ENCODE measurements at regions not wholly inside any gene's neighbourhood (a gene's known extent, or its start where the extent isn't known, plus 50 kb on each side); places are given as distances from the start of the nearest gene placed in this dataset.

- peak overlapping the region; percentile 54 for H3K27ac ChIP-seq
- CTCF ChIA-PET = no interaction called here
- POLR2A ChIA-PET (ENCODE audit: low non-redundant PET) = no interaction called here
- no peak for TF ChIP-seq CTCF (conservative IDR thresholded peaks at IDR 0.05; ENCODE audit: low read depth)
- no peak for DNase-seq (ENCODE audit: low spot score)
These were observed 128.7 kb downstream of the CRYAA start for GRCh38 chr21:43297391-43297981.

- POLR2A ChIA-PET (ENCODE audit: low non-redundant PET) = no interaction called here
- CTCF ChIA-PET = interaction anchor here (0.7 kb wide), 1 partner anchor 1773 kb away, joined by 4 read pairs; no protein-coding TSS in a partner anchor
These were observed 126.5 kb downstream of the CRYAA start for GRCh38 chr21:43295066-43295958.

DNA sequence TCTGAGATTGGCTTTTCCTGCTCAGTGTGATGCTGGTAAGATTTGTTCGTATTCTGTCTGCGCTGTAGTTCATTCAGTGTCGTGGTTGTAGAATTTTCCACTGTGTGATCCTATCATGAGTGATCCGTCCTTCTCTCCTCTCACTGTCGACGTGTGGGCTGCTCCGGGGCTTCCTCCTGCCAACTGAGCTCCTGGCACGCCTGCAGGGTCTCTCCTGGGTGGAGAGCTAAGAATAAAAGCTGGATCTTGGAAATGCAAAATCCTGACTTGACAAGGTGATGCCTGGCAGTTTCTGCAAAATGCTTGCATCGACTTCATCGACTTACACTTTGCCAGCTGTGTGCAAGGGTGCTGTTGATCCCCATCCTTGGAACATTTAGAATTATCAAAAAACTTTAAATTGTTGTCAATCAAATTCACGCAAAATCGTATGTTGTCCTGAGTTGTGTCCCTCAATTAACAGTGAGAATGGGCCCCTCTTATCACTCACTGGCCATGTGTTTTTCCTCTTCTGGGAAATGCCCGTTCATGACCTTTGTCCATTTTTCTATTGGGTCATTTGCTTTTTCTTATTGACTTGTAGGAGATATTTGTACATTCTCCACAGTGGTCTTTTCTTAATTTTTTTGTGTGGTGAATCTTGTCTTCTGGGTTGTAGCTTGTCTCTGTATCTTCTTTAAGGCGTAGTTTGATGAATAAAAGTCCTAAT, 125.5 kb downstream of the CRYAA start:
- DNase-seq (ENCODE audit: low spot score) = no peak
- no peak for TF ChIP-seq CTCF (conservative IDR thresholded peaks at IDR 0.05; ENCODE audit: low read depth)
- H3K27ac ChIP-seq = no peak overlapping the region
- CTCF ChIA-PET = interaction anchor here (0.7 kb wide), 1 partner anchor 1772 kb away, joined by 4 read pairs; no protein-coding TSS in a partner anchor
- POLR2A ChIA-PET (ENCODE audit: low non-redundant PET) = no interaction called here

More at GRCh38 chr21:43295066-43295958, 126.5 kb downstream of the CRYAA start:
- no peak overlapping the region for H3K27ac ChIP-seq
- no peak for DNase-seq (ENCODE audit: low spot score)
- TF ChIP-seq CTCF (conservative IDR thresholded peaks at IDR 0.05; ENCODE audit: low read depth) = no peak

DNA sequence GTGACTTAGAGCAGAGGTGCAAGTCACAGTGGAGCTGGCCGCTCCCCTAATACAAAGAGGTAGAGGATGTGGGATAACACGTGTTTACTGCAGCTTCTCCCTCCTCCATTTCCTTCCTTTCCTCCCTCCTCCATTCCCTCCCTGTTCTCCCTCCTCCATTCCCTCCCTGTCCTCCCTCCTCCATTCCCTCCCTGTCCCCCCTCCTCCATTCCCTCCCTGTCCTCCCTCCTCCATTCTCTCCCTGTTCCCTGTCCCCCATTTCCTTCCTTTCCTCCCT, 124.0 kb downstream of the CRYAA start:
- ChIA-PET CTCF (interaction anchor here (0.6 kb wide), 1 partner anchor 23 kb away, joined by 4 read pairs; no protein-coding TSS in a partner anchor), POLR2A (ENCODE audit: low non-redundant PET) (no interaction called here)
- no peak for TF ChIP-seq CTCF (conservative IDR thresholded peaks at IDR 0.05; ENCODE audit: low read depth)

DNA sequence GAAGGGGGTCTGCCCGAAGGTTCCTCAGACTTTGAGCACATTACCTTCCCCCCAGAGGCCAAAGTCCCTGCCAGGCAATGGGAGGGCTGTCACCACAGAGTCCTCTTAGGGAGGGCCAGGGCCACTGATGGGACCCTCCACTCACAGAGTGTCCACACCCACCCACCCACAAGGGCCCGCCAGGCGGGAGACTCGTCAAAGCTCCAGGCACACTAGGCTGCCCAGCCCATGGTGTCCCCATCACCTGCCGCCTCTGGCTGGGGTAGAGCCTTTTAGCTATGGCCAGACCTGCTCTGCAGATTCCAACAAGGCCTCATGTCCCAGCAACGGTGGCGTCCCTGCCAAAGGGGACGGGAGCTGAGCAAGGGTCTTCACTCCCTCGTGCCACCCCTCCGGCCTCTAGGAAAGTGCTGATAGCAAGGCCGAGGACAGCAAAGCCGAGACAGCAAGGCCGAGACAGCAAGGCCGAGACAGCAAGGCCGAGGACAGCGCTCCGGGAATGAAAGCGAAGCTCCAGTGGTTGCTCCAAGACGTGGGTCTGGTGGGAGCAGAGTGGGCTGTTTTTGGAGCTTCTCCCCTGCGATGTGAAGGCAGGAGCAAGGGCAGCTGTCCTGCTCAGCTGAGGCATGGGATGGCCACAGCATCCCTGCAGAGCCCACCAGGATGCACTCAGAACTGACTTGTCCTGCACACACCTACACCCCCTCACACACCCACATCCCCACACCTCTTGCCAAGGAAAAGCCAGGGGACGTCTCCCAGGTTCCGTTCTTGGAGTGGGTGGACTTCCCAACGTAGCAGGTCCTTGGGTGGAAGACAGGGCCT, 123.4 kb downstream of the CRYAA start:
- H3K27ac ChIP-seq = no peak overlapping the region
- ChIA-PET POLR2A (ENCODE audit: low non-redundant PET) (no interaction called here), CTCF (no interaction called here)
- DNase-seq (ENCODE audit: low spot score) = no peak
- no peak for TF ChIP-seq CTCF (conservative IDR thresholded peaks at IDR 0.05; ENCODE audit: low read depth)

More for the DNA sequence above, 124.0 kb downstream of the CRYAA start:
- H3K27ac ChIP-seq = no peak overlapping the region
- no peak for DNase-seq (ENCODE audit: low spot score)

Measured in RWPE1 (cell line).